Osteoblast (primary cell): ENCODE measurements at regions not wholly inside any gene's neighbourhood (a gene's known extent, or its start where the extent isn't known, plus 50 kb on each side); places are given as distances from the start of the nearest gene placed in this dataset.
"Not testable (repeated sequence)": the region's sequence is repeated elsewhere in the genome, so short reads cannot be mapped to it uniquely, and the experiment has no call there.

ENCODE experiments used
- DNase-seq: peaks from one replicate; pipeline ENCODE4 v3.0.0; 2011; ENCODE audit warnings: low spot score, mixed read lengths; ENCODE audit not compliant: insufficient read length; ENCODE audit errors: missing footprints
- H2AFZ ChIP-seq: 2 replicates; pipeline ENCODE4 v1.6.0; 2011; ENCODE audit warnings: mild to moderate bottlenecking, low read length
- H3K27ac ChIP-seq: 2 replicates; pipeline ENCODE4 v1.5.1; 2011; ENCODE audit warnings: mild to moderate bottlenecking, low read depth, low read length, moderate library complexity
- H3K27me3 ChIP-seq: 2 replicates; pipeline ENCODE4 v1.6.0; 2012; ENCODE audit warnings: mild to moderate bottlenecking, control low read depth, inconsistent platforms, low read length, moderate library complexity; ENCODE audit not compliant: insufficient read depth
- H3K36me3 ChIP-seq: 2 replicates; pipeline ENCODE4 v1.5.1; 2011; ENCODE audit warnings: mild to moderate bottlenecking, low read length, control low read depth, moderate library complexity; ENCODE audit not compliant: insufficient read depth
- H3K4me1 ChIP-seq: 2 replicates; pipeline ENCODE4 v1.5.1; 2011; ENCODE audit warnings: mild to moderate bottlenecking, low read length, control low read depth, moderate library complexity; ENCODE audit not compliant: insufficient read depth
- H3K4me2 ChIP-seq: 2 replicates; pipeline ENCODE4 v1.6.0; 2011; ENCODE audit warnings: mild to moderate bottlenecking, low read length; ENCODE audit not compliant: insufficient read depth
- H3K4me3 ChIP-seq: fragments of 200-600 bp; sonication (generic); 3 replicates; pipeline ENCODE4 v1.5.1; 2012; ENCODE audit warnings: mild to moderate bottlenecking, low read length, inconsistent platforms; ENCODE audit not compliant: insufficient read depth
- H3K79me2 ChIP-seq: 2 replicates; pipeline ENCODE4 v1.6.0; 2012; ENCODE audit warnings: mild to moderate bottlenecking, low read length, control low read depth, inconsistent platforms; ENCODE audit not compliant: insufficient read depth
- H3K9me3 ChIP-seq: 2 replicates; pipeline ENCODE4 v1.5.1; 2011; ENCODE audit warnings: low read depth, low read length, control low read depth
- H4K20me1 ChIP-seq: 2 replicates; pipeline ENCODE4 v1.6.0; 2012; ENCODE audit warnings: mild to moderate bottlenecking, low read length, control low read depth; ENCODE audit not compliant: insufficient read depth
- CTCF ChIP-seq: IDR thresholded peaks from 2 replicates; pipeline ENCODE4 v1.5.1; 2011; ENCODE audit warnings: mild to moderate bottlenecking, low read depth, low read length, moderate library complexity; ENCODE audit errors: extremely low read depth

- Histone ChIP-seq H3K4me1 (peaks cover 17% of the 10 kb centered on the region), H3K27ac (peak overlapping the region; percentile 39), H3K27me3 (no peaks in the 10 kb centered on the region), H3K36me3 (no peaks in the 10 kb centered on the region), H2AFZ (peak overlapping the region; percentile 71), H3K79me2 (no peaks in the 10 kb centered on the region), H4K20me1 (no peaks in the 10 kb centered on the region), H3K4me3 (no peak overlapping the region), H3K9me3 (no peaks in the 10 kb centered on the region), H3K4me2 (peak overlapping the region; percentile 14)
- DNase-seq = peak; percentile 91
- TF ChIP-seq CTCF = no peak
These were observed 76.1 kb downstream of the C9orf50 start for GRCh38 chr9:129544761-129545160.

DNA sequence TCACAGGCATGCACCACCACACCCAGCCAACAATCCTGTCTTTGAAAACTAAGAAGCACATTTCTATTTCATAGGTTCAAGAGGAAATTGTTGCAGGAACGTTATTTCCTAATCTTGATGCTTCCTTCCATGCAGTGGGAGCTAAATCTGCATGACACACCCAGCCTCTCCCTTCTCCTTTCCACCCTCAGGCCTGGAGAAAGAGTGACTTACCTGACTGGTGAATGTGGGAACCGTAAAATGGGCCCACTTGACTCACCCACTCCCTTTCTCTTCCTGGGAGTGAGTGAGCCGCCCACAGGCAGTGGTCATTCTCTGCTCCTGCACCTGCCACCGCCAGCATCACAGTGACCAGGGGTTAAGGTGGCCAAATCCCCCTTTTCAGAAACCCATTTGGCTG is 78.2 kb downstream of the C9orf50 start:
- no peak overlapping the region for H2AFZ ChIP-seq
- no peak overlapping the region for H3K27ac ChIP-seq
- no peak for TF ChIP-seq CTCF
- H3K4me2 ChIP-seq = no peak overlapping the region
- no peaks in the 10 kb centered on the region for H3K9me3 ChIP-seq
- no peaks in the 10 kb centered on the region for H3K36me3 ChIP-seq
- H4K20me1 ChIP-seq = no peaks in the 10 kb centered on the region
- H3K4me3 ChIP-seq = no peak overlapping the region
- no peaks in the 10 kb centered on the region for H3K79me2 ChIP-seq
- DNase-seq = no peak
- H3K27me3 ChIP-seq = no peaks in the 10 kb centered on the region
- peaks cover 9% of the 10 kb centered on the region for H3K4me1 ChIP-seq

DNA sequence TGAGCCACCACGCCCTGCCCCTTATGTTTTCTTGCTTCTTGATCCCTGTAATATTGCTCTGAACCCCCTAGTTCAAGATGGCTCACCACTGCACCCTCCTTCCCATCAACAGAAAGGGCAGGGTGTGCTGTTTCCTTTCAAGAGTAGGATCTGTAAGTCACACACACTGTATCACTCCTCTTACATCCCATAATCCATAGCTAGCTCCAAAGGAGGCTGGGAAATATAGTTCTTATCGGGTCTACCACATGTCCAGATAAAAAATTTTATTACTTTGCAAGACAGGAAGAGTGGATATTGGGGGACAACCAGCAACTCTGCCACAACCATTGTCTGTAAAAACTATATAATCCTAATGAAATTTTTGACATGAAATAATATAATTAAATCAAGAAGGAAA is 79.6 kb downstream of the C9orf50 start:
- Histone ChIP-seq H3K27me3 (no peaks in the 10 kb centered on the region), H3K4me1 (peaks cover 9% of the 10 kb centered on the region), H4K20me1 (no peaks in the 10 kb centered on the region), H3K4me2 (no peak overlapping the region), H3K27ac (no peak overlapping the region), H3K4me3 (no peak overlapping the region), H2AFZ (no peak overlapping the region), H3K36me3 (no peaks in the 10 kb centered on the region), H3K9me3 (no peaks in the 10 kb centered on the region), H3K79me2 (no peaks in the 10 kb centered on the region)
- no peak for TF ChIP-seq CTCF
- no peak for DNase-seq

DNA sequence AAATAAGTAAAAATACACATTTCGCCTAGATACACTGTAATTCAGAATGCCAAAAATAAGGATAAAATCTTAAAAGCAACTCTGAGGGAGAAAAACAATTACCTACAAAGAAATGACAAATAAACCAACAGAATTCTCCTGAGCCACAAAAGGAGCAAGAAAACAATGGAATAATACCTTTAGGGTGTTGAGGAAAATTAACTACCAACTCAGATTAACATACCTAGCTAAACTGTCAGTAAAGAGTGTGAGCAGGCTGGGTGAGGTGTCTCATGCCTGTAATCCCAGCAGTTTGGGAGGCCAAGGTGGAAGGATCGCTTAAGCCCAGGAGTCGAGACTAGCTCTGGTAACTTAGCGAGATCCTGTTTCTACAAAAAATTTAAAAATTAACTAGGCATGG is 81.5 kb downstream of the C9orf50 start:
- Histone ChIP-seq H3K36me3 (no peaks in the 10 kb centered on the region), H3K79me2 (no peaks in the 10 kb centered on the region), H2AFZ (no peak overlapping the region), H3K9me3 (no peaks in the 10 kb centered on the region), H3K4me3 (no peak overlapping the region), H3K4me1 (no peaks in the 10 kb centered on the region), H3K4me2 (no peak overlapping the region), H3K27me3 (no peaks in the 10 kb centered on the region), H3K27ac (no peak overlapping the region), H4K20me1 (no peaks in the 10 kb centered on the region)
- no peak for TF ChIP-seq CTCF
- DNase-seq = no peak

- H3K4me2 ChIP-seq, H3K27me3 ChIP-seq, H3K79me2 ChIP-seq, H3K4me1 ChIP-seq, H3K9me3 ChIP-seq, H2AFZ ChIP-seq, H3K4me3 ChIP-seq, H3K27ac ChIP-seq, H4K20me1 ChIP-seq, DNase-seq, H3K36me3 ChIP-seq: not testable (repeated sequence)
These were observed 89.0 kb downstream of the C9orf50 start for GRCh38 chr9:129531860-129532402.

DNA sequence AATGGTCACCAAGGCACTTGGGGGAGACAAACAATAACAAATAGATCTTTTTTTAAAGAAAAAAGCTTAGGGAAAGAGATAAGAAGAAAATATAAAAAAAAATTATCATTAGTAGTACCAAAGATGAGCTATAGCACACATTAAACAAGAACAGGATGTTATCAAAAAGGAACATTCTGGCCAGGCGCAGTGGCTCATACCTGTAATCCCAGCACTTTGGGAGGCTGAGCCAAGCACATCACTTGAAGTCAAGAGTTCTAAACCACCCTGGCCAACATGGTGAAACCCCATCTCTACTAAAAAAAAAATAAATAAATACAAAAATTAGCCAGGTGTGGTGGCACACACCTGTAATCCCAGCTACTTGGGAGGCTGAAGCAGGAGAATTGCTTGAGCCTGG is 92.9 kb downstream of the C9orf50 start:
- H3K4me2 ChIP-seq, H3K79me2 ChIP-seq, H3K4me1 ChIP-seq, H2AFZ ChIP-seq, DNase-seq, H3K9me3 ChIP-seq, H3K27me3 ChIP-seq, H4K20me1 ChIP-seq, H3K27ac ChIP-seq, H3K4me3 ChIP-seq, H3K36me3 ChIP-seq: not testable (repeated sequence)
